Ovary (tissue), 3 donors: ENCODE measurements at regions not wholly inside any gene's neighbourhood (a gene's known extent, or its start where the extent isn't known, plus 50 kb on each side); places are given as distances from the start of the nearest gene placed in this dataset.

Experiments
- CTCF ChIP-seq, 3 donors: fragments of 450-650 bp in 2 of 3; fragments of 200-600 bp in 1 of 3; IDR thresholded peaks; one replicate each; pipeline versions ENCODE4 v1.5.1 to v1.8.0; 2016 to 2022; ENCODE audit warnings: antibody characterized with exemption in 3 of 3, mild to moderate bottlenecking in 1 of 3
- EP300 ChIP-seq: sonication (generic); formaldehyde crosslinking; IDR thresholded peaks from one replicate; pipeline ENCODE4 v1.6.1; 2017; ENCODE audit warnings: antibody characterized with exemption
- POLR2A ChIP-seq: fragments of 450-650 bp; IDR thresholded peaks from one replicate; pipeline ENCODE4 v1.6.1; 2017; ENCODE audit warnings: antibody characterized with exemption, mild to moderate bottlenecking, moderate library complexity
- donor health status: DM: no; HTN: no; CAD: no.

GRCh38 chr16:10269632-10270031, 87.4 kb upstream of the GRIN2A start:
- no peak for TF ChIP-seq EP300
- no peak for TF ChIP-seq CTCF (IDR thresholded peaks at IDR 0.05)
- TF ChIP-seq POLR2A, result no peak
